22Rv1 (cell line): ENCODE measurements at regions not wholly inside any gene's neighbourhood (a gene's known extent, or its start where the extent isn't known, plus 50 kb on each side); places are given as distances from the start of the nearest gene placed in this dataset.

Experiments
- H3K27ac ChIP-seq: fragments of 450-650 bp; 2 replicates; pipeline ENCODE4 v1.5.1; 2017
- ZFX ChIP-seq: fragments of 450-650 bp; IDR thresholded peaks from 2 replicates; pipeline ENCODE4 v1.6.1; 2017; ENCODE audit warnings: antibody characterized with exemption, borderline replicate concordance
- TF ChIP-seq, protein P1 (sequence below): fragments of 450-650 bp; IDR thresholded peaks from 2 replicates; pipeline ENCODE4 v1.5.1; 2017; ENCODE audit warnings: mild to moderate bottlenecking

DNA sequence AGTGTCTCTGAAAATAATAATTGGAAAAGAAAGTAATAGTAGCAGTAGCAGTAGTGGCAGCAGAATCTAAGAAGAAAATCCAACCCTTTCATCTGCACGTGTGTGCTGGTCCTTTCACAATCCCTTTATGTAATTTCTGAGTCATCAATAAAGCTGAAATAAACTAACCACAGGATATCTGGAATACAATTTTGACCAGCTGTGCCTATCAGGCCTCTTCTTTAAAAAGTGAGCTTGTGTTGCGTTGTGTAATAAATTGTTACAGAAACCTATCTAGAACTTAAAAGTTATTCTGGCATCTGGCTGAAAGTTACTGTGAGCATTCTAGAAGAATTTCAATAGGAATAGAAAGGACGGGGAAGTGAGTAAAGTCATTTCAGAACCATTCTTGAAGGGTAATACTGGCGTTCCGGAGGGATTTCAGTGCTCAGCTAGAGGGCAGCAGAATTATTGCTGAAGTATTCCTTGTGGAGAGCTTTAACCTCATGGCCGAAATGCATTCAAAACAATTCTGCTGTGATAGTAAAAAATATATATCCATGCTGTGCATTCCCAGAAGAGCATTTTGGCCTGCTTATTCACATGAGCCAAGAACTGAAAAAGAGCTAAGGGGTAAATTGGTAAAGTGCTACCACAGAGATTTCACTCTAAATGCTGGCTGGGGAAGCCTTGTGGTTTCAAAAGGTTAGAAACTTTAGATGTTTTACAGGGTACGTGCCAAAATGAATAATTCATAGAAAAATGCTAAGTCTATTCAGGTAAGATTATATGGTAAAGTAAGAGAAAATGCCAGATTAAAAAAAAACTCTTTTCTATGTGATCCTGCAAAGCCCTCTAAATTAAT lies 260.6 kb downstream of the NKX6-1 start:
- H3K27ac ChIP-seq: no peak overlapping the region
- no peak for TF ChIP-seq ZFX
- TF ChIP-seq, protein P1, sequence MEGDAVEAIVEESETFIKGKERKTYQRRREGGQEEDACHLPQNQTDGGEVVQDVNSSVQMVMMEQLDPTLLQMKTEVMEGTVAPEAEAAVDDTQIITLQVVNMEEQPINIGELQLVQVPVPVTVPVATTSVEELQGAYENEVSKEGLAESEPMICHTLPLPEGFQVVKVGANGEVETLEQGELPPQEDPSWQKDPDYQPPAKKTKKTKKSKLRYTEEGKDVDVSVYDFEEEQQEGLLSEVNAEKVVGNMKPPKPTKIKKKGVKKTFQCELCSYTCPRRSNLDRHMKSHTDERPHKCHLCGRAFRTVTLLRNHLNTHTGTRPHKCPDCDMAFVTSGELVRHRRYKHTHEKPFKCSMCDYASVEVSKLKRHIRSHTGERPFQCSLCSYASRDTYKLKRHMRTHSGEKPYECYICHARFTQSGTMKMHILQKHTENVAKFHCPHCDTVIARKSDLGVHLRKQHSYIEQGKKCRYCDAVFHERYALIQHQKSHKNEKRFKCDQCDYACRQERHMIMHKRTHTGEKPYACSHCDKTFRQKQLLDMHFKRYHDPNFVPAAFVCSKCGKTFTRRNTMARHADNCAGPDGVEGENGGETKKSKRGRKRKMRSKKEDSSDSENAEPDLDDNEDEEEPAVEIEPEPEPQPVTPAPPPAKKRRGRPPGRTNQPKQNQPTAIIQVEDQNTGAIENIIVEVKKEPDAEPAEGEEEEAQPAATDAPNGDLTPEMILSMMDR: no peak

DNA sequence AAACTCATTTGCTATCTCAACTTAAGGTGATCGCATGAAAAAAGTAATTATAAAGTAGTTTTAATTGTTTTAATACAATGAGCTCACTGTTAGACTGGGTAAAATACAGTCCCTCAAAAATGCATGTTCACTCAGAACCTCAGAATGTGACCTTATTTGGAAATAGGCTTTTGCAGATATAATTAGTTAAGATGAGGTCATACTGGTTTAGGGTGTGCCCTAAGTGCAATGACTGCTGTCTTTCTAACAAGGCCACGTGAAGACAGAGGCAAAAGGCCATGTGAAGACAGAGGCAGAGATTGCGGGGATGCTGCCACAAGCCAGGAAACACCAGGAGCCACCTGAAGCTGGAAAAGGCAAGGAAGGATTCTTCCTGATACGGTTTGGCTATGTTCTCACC lies 262.1 kb downstream of the NKX6-1 start:
- H3K27ac ChIP-seq: no peak overlapping the region
- TF ChIP-seq, protein P1: no peak
- no peak for TF ChIP-seq ZFX

DNA sequence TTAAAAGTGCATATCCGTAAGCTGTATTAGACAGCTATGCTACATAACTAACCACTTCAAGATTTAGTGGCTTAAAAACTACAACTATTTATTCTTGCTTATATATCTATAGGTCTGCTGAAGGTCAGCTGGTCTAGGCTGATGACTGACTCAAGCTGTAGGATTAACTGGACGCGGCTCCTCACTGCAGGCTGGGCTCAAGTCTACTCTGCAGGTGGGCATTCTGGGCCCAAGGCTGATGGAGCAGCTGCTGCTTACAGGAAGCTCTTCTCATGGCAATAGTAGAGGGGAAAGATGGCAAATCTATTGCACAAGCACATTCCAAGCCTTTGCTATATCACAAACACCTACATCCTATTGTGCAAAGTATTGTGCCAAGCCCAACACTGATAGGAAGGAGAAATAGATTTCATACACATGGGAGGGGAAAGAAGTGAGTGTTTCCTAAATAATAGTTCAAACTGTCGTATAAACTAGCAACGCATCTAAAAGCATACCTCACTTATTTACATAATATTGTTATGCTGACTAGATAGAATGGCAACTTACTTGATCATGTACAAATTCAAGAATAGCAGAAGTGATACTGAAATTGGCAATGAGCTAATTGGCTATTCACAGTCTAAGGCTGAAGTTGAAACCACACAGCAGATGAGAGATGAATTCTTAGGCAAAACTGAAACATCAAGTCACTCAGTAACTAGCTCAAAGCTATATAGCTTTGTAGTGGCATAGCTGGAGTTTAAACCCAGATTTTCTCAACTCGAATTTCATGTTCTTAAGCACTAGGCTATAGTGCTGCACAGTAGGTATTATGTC lies 263.8 kb downstream of the NKX6-1 start:
- no peak overlapping the region for H3K27ac ChIP-seq
- TF ChIP-seq, protein P1: no peak
- no peak for TF ChIP-seq ZFX

- no peak for TF ChIP-seq ZFX
- TF ChIP-seq, protein P1: no peak
- no peak overlapping the region for H3K27ac ChIP-seq
These were observed 266.6 kb downstream of the NKX6-1 start for GRCh38 chr4:84232309-84233095.

- TF ChIP-seq, protein P1: no peak
- no peak for TF ChIP-seq ZFX
- no peak overlapping the region for H3K27ac ChIP-seq
These were observed 267.5 kb downstream of the NKX6-1 start for GRCh38 chr4:84231539-84232055.

DNA sequence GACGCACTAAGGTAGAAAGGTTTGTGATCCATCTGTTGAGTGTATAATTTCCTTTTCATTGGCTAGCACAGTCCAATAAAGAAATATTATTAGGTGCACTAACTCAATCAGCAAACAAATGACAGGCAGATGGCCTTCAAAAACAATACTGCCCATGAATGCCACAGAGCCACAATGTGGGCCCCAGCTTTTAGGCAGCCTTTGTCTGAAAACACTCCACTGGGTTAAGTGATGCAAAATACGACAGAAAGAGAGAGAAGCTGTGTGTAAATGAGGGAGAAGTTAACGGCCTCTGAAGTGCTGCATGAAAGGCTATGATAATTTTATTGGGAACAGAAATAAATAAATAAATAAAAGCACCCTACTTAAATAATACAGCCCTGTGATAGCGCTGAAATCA lies 274.6 kb downstream of the NKX6-1 start:
- H3K27ac ChIP-seq: no peak overlapping the region
- TF ChIP-seq, protein P1: no peak
- no peak for TF ChIP-seq ZFX
